Activated T-helper 17 cell treated with anti-CD3 and anti-CD28 coated beads, Interleukin-2, amount 50 U/mL, for 72 hours (primary cell): ENCODE measurements at regions not wholly inside any gene's neighbourhood (a gene's known extent, or its start where the extent isn't known, plus 50 kb on each side); places are given as distances from the start of the nearest gene placed in this dataset.
"Not testable (repeated sequence)": the region's sequence is repeated elsewhere in the genome, so short reads cannot be mapped to it uniquely, and the experiment has no call there.

Experiments
- ATAC-seq: fragments of 150-1000 bp; cut with Tn5 transposase; replicated peaks from 2 replicates; pipeline ENCODE4 v1.10.0; 2021; ENCODE audit warnings: mild to moderate bottlenecking, moderate library complexity
- H3K27ac Mint-ChIP-seq: one replicate; pipeline ENCODE4 v1.8.0; 2022; ENCODE audit warnings: mixed read lengths
- H3K27me3 Mint-ChIP-seq: one replicate; pipeline ENCODE4 v1.8.0; 2022; ENCODE audit warnings: mixed read lengths
- H3K36me3 Mint-ChIP-seq: one replicate; pipeline ENCODE4 v1.8.0; 2022; ENCODE audit warnings: low read depth, mild to moderate bottlenecking, mixed read lengths
- H3K4me1 Mint-ChIP-seq: one replicate; pipeline ENCODE4 v1.8.0; 2022; ENCODE audit warnings: mixed read lengths
- H3K4me3 Mint-ChIP-seq: one replicate; pipeline ENCODE4 v1.8.0; 2022; ENCODE audit warnings: mild to moderate bottlenecking, mixed read lengths
- H3K9me3 Mint-ChIP-seq: one replicate; pipeline ENCODE4 v1.8.0; 2022; ENCODE audit warnings: mixed read lengths

DNA sequence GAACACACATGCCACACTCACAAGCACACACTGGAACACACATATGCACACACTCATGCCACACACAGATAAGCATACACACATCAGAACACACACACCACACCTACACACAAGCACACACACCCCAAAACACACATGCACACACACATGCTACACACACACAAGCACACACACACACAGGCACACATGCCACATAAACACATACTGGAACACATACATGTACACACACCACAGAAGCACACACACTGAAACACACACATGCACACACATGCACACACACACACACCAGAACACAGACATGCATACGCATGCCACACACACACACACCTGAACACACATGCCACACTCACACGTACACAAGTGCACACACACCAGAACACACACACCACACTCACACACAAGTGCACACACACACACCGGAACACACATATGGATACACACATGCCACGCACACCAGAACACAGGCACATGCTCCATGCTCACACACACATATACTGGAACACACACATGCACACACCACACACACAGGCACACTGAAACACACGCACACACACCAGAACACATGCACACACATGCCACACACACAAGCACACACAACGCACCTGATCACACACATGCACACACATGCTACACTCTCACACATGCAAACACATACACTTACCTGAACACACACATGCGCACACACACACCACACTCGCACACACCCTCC lies 78.0 kb upstream of the IRX4 start:
- ATAC-seq = no peak
- Mint-ChIP-seq H3K27ac (no peak overlapping the region), H3K9me3 (no peaks in the 10 kb centered on the region), H3K27me3 (peaks cover 26% of the 10 kb centered on the region), H3K4me1 (no peaks in the 10 kb centered on the region), H3K4me3 (no peak overlapping the region), H3K36me3 (no peaks in the 10 kb centered on the region)

DNA sequence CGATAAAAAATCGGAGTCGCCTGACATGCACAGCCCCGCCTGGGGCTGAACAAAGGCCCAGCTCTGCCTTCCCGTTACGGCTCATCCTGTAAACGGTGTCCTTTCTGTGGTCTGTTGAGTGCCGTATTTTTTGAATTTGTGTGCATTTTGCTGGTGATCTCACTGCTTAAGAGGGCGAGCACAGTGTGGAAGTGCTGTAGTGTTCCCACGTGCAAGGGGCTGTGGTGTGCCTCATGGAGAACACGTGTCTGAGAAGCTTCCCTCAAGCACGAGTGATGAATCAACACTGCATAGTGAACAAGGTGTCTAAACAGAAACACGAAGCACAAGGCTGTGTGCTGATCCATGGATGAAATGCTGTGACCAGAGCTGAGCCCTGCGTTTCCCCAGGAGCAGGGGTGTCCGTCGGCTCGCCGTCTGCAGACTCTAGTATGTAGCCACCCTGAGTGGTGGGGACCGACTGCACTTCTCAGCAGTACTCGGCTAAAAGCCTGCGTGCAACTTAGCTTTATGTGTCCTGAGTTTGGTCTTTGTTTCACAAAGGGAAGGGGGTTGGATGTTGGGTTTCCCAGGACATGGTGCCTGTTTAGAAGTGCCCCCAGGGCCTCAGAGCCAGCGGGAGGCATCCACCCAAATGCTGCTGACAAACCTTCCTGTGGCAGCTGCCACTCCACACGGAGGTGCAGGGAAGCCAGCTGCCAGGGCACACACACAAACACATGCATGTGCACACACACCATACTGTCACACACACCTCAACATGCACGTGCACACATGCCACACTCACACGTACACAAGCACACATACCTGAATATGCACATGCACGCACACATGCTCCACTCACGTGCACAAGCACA lies 77.2 kb upstream of the IRX4 start:
- no peak for ATAC-seq
- Mint-ChIP-seq H3K9me3 (no peaks in the 10 kb centered on the region), H3K27ac (no peak overlapping the region), H3K36me3 (no peaks in the 10 kb centered on the region), H3K4me3 (no peak overlapping the region), H3K4me1 (no peaks in the 10 kb centered on the region), H3K27me3 (peaks cover 25% of the 10 kb centered on the region)

DNA sequence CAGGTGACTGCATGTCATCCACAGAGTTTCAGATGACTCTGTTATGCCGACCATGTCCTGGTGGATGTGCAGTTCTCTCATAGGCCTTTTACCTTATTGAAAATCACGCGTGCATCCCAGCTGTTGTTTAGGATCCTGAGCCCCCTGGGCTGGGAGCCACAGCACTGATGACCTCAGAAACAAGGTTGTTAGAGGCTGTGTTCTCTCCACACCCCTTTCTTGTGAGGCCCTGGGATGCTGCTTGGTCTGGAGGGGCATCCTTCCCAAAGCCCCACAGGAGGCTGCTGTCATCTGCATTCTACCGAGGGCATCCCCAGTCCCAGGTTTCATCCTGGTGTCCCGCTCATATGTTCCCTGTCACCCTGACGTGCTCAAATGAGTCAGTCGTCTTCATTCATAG lies 76.5 kb upstream of the IRX4 start:
- ATAC-seq = no peak
- H3K36me3 Mint-ChIP-seq = no peaks in the 10 kb centered on the region
- H3K27ac Mint-ChIP-seq = no peak overlapping the region

DNA sequence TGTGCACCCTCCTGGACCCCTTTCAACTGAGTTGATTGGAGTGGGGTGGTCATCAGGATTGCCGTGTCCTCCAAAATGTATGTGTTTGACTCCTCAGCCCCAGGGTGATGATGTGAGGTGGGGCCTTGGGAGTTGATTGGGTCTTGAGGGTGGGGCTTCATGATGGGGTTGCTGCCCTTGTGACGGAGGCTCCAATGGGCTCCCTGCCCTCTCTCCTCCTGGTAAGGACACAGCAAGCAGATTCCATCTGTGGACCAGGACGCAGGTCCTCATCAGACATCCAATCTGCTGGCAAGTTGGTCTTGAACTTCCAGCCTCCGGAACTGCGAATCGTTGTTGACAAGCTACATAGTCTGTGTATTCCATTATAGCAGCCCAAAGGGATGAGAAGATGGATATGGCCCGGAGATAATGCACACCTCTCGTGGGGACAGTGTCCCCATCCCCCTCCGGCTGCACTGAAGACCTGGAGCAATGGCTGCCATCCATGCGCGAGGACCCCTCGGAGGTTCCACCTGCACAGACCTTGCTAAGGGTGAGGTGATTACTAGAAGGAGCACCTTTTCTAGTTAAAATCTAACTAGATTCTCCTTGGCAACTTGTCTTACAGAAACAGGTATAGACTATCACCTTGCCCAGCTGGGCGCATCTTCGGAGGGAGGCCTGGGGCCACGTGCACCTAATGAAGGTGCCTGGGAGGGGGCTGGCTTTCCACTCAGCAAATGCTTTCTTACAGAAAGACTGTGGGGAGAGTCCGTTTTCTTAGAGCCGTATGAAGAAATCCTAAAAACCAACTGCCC lies 75.7 kb upstream of the IRX4 start:
- ATAC-seq = no peak
- no peak overlapping the region for H3K27ac Mint-ChIP-seq
- H3K9me3 Mint-ChIP-seq = no peaks in the 10 kb centered on the region
- peaks cover 31% of the 10 kb centered on the region for H3K27me3 Mint-ChIP-seq
- H3K36me3 Mint-ChIP-seq = no peaks in the 10 kb centered on the region
- H3K4me1 Mint-ChIP-seq = no peaks in the 10 kb centered on the region
- H3K4me3 Mint-ChIP-seq = no peak overlapping the region

More for the DNA sequence above, 76.5 kb upstream of the IRX4 start:
- Mint-ChIP-seq H3K4me1 (no peaks in the 10 kb centered on the region), H3K27me3 (peaks cover 30% of the 10 kb centered on the region), H3K9me3 (no peaks in the 10 kb centered on the region), H3K4me3 (no peak overlapping the region)

DNA sequence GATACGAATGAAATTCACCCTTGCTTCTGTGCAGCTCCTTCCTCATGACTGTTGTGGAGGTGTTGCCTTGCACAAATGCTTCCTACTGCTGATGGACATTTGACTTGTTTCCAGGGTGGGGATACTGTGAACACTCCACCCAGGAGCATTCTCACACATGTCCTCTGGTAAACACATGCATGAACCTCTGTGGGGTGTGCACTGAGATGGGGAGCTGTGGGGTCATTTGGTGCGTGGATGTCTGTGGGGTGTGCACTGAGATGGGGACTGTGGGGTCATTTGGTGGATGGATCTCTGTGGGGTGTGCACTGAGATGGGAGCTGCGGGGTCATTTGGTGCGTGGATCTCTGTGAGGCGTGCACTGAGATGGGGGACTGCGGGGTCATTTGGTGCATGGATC lies 72.9 kb upstream of the IRX4 start:
- Mint-ChIP-seq H3K9me3 (no peaks in the 10 kb centered on the region), H3K27ac (no peak overlapping the region), H3K36me3 (no peaks in the 10 kb centered on the region), H3K4me1 (no peaks in the 10 kb centered on the region), H3K4me3 (no peak overlapping the region), H3K27me3 (peaks cover 34% of the 10 kb centered on the region)
- ATAC-seq = no peak

DNA sequence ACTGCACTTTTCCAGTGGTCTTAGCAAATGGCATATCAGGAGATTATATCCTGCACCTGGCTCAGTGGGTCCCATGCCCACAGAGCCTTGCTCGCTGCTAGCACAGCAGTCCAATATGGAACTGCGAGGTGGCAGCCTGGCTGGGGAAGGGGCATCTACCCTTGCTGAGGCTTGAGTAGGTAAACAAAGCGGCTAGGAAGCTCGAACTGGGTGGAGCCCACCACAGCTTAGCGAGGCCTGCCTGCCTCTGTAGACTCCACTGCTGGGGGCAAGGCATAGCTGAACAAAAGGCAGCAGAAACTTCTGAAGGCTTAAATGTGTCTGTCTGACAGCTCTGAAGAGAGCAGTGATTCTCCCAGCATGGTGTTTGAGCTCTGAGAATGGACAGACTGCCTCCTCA lies 71.0 kb upstream of the IRX4 start:
- H3K36me3 Mint-ChIP-seq, H3K4me3 Mint-ChIP-seq, H3K9me3 Mint-ChIP-seq, ATAC-seq, H3K4me1 Mint-ChIP-seq, H3K27ac Mint-ChIP-seq: not testable (repeated sequence)
- H3K27me3 Mint-ChIP-seq = peaks cover 28% of the 10 kb centered on the region

DNA sequence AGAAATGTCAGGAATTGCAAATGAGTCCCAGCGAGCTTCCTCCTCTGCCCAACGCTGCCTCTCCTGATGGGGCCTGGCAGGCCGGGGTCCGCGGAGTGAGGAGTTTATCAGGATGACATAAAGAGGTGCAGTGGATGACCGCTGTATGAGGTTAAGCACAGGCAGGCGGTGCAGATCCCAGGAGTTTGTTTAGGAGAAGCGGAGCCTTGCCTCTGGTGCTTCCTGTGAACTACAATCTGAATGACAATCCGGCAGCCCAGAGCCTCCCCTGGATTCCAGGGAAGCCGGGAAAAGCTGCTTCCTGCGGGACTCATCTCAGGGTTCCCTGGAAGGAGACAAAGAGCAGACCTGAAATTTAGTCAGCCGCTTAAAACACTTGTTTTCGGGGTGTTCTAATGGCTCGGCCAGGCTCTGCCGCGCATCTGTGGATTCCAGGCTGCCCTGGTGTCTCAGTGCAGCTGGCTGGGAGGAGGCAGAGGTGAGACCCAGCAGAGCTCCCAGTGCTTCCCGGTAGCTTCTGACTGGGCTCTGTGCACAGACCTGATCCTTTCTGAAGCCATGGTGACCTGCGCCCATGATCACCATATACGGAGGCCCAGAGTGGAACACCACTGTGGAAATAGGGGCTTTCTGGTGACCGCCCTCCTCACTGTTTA lies 69.8 kb upstream of the IRX4 start:
- no peaks in the 10 kb centered on the region for H3K9me3 Mint-ChIP-seq
- no peak overlapping the region for H3K27ac Mint-ChIP-seq
- ATAC-seq = no peak
- H3K4me3 Mint-ChIP-seq = no peak overlapping the region
- no peaks in the 10 kb centered on the region for H3K36me3 Mint-ChIP-seq
- H3K4me1 Mint-ChIP-seq = no peaks in the 10 kb centered on the region
- peaks cover 31% of the 10 kb centered on the region for H3K27me3 Mint-ChIP-seq

DNA sequence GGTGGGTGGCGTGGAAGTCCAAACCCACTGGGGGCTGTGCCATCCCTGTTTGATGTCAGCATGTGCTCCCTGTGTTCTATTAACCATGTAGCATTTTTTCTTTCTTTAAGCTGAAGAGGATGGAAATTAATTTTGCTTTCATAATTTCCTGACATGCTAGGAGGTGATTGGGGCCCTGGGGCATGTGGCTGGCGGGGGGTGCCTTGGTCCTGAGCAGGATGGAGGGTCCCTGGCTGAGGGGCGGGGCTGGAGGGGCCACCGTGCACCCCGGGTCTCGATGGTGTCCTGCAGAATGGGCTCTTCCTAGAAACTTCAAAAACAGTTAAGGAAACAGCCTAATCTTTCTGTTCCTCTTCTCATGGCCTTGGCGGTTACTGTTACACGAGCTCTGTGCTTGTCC lies 69.3 kb upstream of the IRX4 start:
- H3K4me3 Mint-ChIP-seq = no peak overlapping the region
- H3K4me1 Mint-ChIP-seq = no peaks in the 10 kb centered on the region
- H3K9me3 Mint-ChIP-seq = no peaks in the 10 kb centered on the region
- H3K36me3 Mint-ChIP-seq = no peaks in the 10 kb centered on the region
- peaks cover 28% of the 10 kb centered on the region for H3K27me3 Mint-ChIP-seq
- ATAC-seq = no peak
- no peak overlapping the region for H3K27ac Mint-ChIP-seq

DNA sequence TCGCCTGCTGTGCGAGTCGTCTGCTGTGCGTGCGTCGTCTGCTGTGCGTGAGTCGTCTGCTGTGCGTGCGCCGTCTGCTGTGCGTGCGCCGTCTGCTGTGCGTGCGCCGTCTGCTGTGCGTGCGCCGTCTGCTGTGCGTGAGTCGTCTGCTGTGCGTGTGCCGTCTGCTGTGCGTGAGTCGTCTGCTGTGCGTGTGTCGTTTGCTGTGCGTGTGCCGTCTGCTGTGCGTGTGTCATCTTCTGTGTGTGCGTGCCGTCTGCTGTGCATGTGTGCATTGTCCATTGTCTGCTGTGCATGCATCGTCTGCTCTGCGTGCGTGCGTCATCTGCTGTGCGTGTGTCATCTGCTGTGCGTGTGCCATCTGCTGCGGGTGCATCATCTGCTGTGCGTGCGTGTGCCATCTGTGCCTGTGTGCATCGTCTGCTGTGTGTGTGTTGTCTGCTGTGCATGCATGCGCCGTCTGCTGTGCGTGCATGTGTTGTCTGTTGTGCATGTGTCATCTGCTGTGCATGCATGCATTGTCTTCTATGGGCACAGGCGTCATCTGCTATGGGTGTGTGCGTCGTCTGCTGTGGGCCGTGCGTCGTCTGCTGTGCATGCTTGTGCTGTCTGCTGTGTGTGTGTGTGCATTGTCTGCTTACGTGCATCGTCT lies 68.6 kb upstream of the IRX4 start:
- no peak overlapping the region for H3K4me3 Mint-ChIP-seq
- ATAC-seq = no peak
- H3K9me3 Mint-ChIP-seq = no peaks in the 10 kb centered on the region
- H3K27me3 Mint-ChIP-seq = peaks cover 30% of the 10 kb centered on the region
- H3K36me3 Mint-ChIP-seq = no peaks in the 10 kb centered on the region
- no peaks in the 10 kb centered on the region for H3K4me1 Mint-ChIP-seq
- no peak overlapping the region for H3K27ac Mint-ChIP-seq

DNA sequence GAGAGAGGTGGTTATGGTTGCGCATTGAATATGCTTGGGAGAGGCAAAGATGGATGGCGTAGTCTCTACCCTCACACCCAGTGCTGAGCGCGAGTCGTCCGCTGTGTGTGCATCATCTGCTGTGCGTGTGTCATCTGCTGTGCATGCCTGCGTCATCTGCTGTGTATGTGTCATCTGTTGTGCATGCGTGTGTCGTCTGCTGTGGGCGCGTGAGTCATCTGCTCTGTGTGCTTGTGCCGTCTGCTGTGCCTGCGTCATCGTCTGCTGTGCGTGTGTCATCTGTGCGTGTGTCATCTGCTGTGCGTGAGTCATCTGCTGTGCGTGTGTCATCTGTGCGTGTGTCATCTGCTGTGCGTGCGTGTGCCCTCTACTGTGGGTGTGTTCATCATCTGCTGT lies 68.0 kb upstream of the IRX4 start:
- H3K4me1 Mint-ChIP-seq = no peaks in the 10 kb centered on the region
- ATAC-seq = peak; percentile 72
- H3K9me3 Mint-ChIP-seq = no peaks in the 10 kb centered on the region
- peaks cover 33% of the 10 kb centered on the region for H3K27me3 Mint-ChIP-seq
- no peak overlapping the region for H3K27ac Mint-ChIP-seq
- H3K4me3 Mint-ChIP-seq = no peak overlapping the region
- no peaks in the 10 kb centered on the region for H3K36me3 Mint-ChIP-seq

DNA sequence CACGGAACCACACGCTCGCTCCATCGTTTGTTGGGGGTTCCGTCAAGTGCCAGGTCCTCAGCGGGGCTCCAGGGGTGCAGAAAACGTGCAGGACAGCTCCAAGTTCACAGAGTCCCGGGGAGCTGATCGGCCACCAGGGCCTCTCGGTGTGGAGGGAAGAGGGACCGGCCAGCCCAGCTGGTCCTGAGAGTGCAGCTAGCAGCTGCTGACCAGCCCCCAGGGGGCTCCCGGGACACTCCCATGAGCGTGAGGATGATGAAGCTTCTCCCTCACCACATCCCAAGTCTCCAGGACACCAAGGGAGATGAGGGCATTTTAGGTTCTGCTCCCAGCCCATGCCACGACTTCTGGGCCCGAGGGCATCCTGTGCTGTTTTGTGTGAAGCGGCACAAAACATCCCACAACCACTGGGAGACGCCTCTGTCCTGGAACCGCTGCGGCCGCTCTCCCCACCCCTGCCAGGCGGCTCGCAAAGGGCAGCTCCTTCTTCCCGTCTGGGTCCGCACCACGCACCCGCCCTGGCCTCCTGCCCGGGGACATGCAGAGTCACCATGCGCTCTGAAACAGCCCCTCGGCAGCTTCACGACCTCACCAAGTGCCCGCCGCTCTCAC lies 67.5 kb upstream of the IRX4 start:
- no peak overlapping the region for H3K27ac Mint-ChIP-seq
- H3K27me3 Mint-ChIP-seq = peaks cover 30% of the 10 kb centered on the region
- H3K9me3 Mint-ChIP-seq = no peaks in the 10 kb centered on the region
- ATAC-seq = no peak
- H3K4me1 Mint-ChIP-seq = no peaks in the 10 kb centered on the region
- H3K36me3 Mint-ChIP-seq = no peaks in the 10 kb centered on the region
- no peak overlapping the region for H3K4me3 Mint-ChIP-seq

DNA sequence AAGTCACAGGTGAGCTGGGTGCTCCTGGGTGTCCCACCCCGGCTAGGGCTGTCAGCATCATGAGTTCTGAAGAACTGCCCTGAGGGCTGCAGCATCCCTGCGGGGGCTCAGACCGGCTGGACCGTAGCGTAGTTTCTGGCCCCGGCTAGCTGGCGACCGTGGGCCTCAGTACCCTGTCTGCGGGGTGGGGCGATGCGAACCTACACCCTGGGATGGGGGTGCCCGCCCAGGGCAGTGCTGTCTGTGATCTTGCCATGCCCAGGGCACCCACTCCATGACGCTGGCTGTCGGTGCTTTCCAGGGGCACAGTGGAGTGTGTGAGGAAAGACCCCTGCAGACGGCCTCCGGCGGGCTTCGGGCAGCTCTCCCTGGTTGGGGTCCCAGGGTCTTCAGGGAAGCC lies 66.5 kb upstream of the IRX4 start:
- no peaks in the 10 kb centered on the region for H3K9me3 Mint-ChIP-seq
- no peak overlapping the region for H3K27ac Mint-ChIP-seq
- no peak for ATAC-seq
- no peaks in the 10 kb centered on the region for H3K36me3 Mint-ChIP-seq
- H3K4me1 Mint-ChIP-seq = no peaks in the 10 kb centered on the region
- no peak overlapping the region for H3K4me3 Mint-ChIP-seq
- H3K27me3 Mint-ChIP-seq = peaks cover 30% of the 10 kb centered on the region

DNA sequence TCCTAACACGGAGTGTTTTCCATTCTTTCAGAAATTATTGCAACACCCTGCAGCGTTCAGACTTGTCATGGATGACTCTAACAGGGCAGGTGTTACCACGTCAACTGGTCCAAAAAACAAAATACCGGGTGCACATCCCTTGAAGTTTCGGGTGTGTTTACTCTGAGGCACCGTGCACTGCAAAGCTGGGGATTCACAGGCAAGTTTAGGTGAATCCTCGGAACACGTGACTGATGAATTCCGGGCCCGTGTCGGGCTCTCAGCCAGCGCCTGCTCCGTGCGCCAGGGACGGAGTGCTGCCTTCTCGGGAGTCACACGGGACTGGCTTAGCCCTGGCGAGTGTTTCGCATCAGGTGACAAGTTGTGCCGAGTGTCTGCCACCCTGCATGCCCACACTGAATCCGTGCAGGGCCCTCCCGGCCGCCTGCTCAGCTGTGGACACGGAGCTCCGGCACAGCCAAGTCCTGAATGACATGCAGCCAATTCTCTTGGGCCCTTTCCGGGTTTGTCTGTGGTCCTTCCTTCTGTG lies 66.0 kb upstream of the IRX4 start:
- no peak for ATAC-seq
- Mint-ChIP-seq H3K9me3 (no peaks in the 10 kb centered on the region), H3K4me3 (no peak overlapping the region), H3K4me1 (no peaks in the 10 kb centered on the region), H3K27ac (no peak overlapping the region), H3K36me3 (no peaks in the 10 kb centered on the region), H3K27me3 (peaks cover 36% of the 10 kb centered on the region)
